NCI-H1694 (cell line): ENCODE measurements at regions not wholly inside any gene's neighbourhood (a gene's known extent, or its start where the extent isn't known, plus 50 kb on each side); places are given as distances from the start of the nearest gene placed in this dataset.
"Not testable (repeated sequence)": the region's sequence is repeated elsewhere in the genome, so short reads cannot be mapped to it uniquely, and the experiment has no call there.

Experiments used
- DNase-seq: peaks from one replicate; lab custom pipeline; 2025; lab: John Stamatoyannopoulos, UW

DNA sequence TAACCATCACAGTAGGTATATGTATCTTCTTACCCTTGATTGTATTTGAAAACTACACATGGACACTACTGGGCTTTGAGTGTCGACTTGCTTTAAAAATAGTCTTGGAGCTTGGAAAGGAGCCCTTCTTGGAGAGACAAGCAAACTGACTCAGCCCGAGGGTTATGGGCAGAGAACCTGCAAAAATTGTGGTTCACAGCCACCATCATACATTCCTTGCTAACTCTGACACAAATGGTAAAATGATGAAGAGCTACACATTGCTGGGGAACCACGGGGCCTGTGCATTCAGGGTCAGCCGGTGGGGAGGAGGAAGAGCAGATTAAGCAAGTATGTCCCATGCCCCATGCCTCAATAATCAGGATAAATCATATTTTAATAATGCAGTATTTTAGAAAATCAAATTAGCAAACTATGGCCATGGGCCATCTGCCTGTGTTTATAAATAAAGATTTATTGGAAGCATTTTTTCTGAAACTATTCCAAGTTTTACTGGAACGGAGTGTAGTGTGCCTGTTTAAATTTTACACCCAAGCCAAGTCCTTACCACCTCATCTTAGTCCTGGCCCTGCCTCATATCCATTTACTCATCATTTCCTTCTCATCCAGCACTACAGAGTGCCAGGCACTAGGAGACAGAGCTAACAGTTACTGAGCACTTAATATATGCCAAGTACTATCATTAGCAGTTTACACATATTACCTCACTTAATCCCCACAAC is 195.7 kb downstream of the PALM2AKAP2 start:
- DNase-seq = no peak

DNA sequence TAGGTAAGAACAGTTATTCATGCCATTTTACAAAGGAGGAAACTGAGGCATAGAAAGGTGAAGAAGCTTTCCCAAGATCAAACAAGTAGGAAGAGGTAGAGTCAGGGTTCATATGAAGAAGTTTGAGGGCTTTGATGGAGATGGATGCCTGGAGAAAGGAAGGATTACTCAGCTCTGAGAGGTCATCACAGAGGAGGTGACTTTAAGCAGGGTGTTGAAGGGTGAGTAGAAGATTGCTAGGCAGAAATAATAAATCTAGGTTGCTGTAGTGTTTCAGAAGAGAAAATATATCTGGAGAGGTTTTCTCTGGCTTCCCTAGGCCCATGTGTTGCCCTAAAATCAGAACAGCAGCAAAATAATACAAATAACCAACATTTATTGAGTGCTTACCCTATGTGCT is 196.3 kb downstream of the PALM2AKAP2 start:
- DNase-seq = no peak

DNA sequence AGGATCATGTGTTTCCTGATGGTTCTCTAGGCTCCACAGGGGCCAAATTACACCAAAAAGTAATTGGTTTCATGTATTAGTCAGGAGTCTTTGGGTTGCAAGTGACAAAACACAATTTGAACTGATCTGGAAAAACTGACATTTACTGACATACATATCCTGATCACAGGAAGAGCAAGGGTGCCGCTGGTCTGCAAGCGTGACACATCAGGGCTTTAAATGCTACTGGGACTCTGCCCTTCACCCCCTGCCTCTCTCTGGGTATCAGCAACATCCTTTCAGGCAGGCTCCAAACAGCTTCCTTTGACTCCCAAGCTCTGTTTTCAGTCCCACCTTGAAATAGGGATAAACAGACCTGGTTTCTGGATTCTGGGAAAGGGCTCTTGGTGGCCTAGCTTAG is 197.5 kb downstream of the PALM2AKAP2 start:
- no peak for DNase-seq

DNA sequence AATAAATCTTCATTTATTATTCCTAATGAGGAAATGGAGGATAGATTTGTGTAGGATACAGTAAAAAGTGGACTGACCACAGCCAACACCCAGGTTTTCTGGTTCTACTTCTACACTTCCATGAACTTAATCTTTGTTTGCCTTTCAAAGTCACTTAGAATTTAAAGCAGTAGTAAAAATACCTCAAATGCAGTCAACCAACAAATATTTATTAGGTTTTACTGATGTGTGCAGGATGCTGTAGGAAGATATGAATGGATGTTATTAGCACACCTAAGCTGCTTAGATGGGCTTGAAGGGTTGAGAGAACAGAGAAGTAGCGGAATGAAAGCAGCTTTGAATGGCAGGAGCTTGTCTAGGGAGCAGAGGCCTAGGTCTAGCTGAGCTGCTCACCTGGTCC is 201.1 kb downstream of the PALM2AKAP2 start:
- DNase-seq = no peak

DNA sequence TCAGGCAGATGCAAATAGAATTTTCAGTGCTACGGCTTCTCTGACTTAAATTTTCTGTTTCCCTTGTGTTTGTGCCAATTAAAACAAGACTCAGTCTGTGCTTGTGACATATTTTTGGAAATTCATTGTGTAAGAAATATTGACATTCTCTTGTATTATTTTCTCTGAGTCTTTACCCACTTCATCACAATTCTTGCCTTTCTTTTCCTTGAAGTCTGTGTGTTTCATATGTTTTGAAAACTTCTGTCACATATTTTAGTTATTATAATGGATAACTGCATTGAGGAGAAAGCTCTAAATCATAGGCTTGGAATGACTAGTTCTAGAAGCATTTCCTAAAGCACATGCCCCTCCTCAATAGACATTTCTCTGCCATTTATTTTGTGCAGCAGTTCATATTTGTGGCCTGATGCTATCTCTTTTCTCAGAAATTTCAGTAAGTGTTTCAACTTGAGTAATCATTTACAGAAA is 206.6 kb downstream of the PALM2AKAP2 start:
- DNase-seq = no peak

DNA sequence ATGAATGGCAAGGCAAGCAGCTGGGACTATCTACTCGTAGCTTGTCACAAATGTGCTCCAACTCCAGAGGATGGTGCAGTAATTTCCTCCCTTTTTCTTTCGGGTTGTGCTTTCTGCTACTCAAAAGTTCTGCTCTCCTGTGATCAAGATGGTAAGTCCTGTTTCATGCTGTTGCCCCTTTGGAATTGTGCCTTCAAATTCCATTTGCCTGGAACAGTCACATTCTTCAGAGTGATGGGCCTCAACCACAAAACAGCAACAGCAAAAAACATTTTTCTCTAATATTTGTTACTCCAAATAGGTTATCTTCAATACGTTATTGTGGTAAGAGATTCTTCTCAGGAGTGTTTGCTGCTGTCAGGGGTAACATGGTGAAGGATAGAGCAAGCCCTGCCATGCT is 209.3 kb downstream of the PALM2AKAP2 start:
- DNase-seq = no peak

DNA sequence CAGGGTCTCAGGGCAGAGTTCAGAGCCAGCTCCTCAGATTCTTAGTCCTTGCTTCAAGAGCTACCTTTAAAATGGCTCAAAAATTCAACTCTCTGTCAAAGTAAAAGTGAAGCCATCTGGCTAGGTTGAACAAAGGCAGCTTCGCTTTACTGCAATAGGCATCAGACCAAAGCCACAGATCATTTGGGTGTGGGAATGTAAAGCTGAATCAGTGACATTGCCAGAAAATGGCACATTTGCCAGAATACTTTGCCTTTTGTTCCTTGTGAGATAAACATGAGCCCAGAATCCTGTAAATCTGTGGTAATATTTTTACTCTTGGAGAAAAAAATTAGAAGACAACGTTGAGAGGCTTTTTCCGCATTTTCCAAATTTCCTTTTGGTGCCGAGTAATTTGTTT is 210.5 kb downstream of the PALM2AKAP2 start:
- DNase-seq = no peak

DNA sequence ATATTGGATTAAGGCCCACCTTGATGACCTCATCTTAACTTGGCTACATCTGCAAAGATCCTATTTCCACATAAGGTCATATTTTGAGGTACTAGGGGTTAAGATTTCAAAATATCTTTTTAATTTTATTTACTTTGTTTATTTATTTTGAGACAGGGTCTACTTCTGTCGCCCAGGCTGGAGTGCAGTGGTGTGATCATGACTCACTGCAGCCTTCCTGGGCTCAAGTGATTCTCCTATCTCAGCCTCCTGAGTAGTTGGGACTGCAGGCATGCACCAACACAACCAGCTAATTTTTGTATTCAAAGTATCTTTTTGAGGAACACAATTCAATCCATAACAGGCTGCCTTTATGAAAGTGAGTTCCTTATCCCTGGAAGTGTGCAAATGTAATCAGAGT is 212.3 kb downstream of the PALM2AKAP2 start:
- DNase-seq = no peak

DNA sequence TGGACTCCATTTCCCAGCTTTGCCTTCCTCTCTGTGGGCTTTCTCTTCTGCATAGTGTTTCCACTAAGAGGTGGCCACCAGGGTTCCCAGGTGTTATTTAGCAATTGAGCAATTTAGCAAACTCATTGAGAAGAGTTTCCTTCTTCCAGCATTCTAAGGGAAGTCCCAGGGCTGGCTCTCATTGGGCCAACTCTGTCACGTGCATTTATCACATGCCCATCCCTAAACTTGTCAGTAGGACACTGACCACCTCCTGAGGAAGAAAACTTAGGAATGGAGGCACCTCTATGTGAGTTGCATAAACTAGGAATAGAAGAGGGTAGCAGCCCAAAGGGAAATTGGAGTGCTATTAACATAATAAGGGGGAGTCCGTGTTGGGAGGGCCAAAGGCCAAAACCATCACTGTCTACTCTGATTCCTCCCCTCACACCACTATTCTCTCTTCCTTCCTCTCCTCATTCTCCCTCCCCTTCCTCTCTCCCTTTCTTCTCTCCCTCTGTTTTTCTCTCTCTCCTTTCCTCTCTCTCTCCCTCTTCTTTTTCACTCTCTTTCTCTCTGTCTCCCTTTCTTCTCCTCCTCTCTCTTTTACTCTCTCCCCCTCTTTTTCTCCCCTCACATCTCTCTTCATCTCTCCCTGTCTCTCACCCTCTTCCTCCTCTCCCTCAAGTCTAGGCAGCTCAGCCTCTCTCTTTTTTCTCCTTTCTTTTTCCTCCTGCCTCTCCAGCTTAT is 213.4 kb downstream of the PALM2AKAP2 start:
- DNase-seq = no peak

DNA sequence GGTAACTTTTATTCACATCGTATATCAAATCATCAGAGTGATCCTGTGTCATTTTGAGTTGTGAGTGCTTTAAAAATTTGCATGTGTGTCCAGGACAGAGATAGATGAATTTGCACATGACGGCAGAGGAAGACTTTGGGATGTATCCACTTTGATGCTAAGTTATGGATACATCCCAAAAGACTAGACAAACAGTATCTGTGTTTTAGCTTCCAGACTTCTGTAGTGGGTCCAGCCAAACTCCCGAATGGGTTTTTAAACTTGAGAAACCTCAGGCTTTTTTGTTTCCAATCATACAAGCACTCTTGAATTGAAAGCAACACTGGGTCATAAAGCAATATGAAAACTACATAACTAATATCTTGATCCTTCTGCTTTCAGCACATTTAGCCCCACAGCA is 213.8 kb downstream of the C9orf152 start:
- DNase-seq = no peak

DNA sequence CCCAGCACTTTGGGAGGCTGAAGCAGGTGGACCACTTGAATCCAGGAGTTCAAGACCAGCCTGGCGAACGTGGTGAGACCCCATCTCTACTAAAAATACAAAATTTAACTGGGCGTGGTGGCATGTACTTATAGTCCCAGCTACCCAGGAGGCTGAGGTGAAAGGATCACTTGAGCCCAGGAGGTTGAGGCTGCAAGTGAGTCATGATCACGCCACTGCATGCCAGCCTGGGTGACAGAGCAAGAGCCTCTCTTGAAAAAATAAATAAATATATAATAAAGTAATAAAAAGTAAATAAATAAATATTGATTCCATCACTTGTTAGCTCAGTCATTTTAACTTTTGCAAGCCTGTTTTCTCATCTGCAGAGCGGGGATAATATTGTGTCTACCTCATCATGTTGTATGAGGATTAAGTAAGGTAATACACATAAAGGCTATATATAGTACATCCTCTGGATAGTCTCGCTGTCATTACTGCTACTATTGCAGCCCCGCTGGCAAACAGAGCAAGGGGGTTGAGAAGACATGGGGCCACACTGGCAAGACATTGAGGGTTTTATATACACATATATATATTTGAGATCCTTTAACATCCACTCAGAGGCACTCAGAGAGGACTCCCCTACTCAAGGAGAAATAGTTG is 210.9 kb downstream of the C9orf152 start:
- DNase-seq = no peak

DNA sequence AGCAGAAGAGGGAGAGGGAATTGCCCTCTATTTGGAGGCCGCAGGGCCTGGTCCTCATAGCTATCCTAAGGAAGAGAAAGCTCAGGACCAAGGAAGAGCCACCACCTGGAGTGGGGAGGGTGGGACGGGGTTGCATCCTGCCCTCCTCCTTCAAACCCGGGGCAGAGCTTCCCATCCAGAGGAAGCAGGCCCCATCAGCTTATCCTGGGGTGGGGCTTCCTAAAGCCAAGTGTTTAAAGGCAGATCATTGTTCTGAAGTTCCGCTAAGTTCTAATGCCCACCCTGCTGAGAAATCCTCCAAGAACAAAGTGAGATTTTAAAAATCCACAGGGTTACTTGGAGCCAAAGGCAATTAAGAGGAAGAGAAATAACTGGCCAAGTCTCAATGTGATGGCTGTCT is 210.3 kb downstream of the C9orf152 start:
- DNase-seq = no peak

DNA sequence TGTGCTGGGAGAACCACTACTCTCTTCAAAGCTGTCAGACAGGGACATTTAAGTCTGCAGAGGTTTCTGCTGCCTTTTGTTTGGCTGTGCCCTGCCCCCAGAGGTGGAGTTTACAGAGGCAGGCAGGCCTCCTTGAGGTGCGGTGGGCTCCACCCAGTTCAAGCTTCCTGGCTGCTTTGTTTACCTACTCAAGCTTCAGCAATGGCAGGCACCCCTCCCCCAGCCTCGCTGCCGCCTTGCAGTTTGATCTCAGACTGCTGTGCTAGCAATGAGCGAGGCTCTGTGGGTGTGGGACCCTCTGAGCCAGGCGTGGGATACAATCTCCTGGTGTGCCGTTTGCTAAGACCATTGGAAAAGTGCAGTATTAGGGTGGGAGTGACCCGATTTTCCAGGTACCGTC is 202.4 kb downstream of the C9orf152 start:
- not testable (repeated sequence) for DNase-seq

DNA sequence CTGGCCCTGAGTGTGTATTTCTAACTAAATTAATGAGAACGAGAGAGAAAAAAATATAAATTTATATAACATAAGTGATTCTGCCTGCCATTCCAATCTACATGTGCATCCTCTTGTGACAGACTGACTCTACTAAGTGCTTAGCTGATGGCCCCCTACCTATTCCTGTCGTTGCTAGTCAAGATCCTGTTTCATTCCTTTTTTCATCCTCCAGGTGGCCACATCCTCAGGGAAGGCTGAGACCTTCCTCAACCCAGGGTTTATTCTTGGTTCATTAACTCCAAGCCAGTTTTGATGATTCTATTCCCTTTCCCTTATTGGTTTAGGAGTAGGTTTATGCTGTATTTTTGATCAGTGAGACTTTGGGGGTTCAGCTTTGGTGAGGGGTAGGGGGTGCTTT is 201.3 kb downstream of the C9orf152 start:
- no peak for DNase-seq

DNA sequence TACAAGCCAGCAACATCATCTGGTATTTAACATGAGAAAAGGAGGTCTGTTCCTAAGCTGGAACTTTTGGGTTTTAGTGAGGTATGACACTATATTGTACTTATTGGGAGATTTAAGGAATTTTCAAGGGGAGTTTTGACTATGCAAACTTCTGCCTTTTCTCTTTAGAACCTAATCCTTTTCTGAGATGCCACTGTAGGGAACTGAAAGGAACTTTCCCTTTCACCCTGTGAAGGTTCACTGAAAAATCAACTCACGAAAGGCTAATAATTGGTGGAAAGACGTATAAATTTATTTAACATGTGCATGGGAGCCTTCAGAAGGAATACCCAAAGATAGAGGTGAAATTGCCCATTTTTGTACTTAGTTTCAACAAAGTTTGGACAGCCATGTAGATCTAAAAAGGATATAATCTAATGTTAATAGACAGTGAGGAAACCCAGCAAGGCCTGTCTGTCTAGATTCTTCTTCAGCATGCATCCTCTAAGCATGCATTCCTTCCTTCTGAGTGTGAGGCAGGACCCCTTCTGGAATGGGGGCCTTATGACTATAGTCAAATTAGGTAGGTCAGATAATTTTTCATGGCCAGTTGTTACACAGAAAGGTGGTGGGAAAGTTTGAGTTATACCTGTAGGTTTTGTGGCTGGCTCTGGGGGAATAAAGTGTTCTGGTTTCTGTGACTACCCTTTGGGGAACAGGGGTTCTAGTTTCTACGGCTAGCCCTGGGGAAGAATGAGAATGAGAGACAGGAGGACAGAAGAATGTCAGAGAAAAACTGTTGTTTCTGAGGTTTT is 200.3 kb downstream of the C9orf152 start:
- no peak for DNase-seq

DNA sequence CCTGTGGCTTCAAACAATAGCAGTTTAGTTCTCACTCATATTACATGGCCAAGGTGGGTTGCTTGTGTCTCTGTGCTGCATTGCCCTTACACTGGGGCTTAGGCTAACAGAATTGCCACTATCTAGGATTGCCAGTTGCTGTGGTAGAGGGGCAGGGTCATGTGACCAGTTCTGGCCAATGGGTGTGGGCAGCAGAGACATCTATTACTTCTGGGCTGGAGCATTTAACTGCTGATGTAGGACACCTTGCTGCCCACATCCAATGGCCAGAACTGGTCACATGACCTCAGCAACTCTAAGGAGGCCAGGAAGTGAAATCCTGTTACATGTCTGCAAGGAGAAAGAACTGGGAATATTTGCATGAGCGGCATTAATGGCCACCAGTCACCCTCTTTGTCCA is 199.3 kb downstream of the C9orf152 start:
- no peak for DNase-seq

DNA sequence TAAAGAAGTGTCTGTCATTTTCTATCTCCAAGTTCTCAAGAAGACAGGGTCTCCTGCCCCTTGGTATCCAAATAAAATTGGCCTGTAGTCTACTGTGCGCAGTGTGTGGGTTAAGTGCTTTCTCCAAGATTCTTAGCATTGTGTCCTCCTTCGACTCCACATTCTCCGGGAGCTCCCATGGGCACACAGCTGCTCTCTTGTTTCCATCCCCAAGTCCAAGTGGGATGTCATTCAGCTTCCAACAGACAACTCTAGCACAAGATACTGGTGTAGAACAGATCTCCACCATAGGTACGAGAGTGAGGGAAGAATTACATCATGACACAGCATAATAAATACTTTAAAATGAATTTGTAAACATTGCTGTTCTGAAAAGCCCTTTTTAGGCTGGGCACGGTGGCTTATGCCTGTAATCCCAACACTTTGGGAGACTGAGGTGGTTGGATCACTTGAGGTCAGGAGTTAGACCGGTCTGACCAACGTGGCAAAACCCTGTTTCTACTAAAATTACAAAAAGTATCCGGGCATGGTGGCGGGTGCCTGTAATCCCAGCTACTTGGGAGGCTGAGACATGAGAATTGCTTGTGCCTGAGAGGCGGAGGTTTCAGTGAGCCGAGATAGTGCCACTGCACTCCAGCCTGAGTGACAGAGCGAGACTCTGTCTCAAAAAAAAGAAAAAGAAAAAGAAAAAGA is 196.2 kb downstream of the C9orf152 start:
- DNase-seq = no peak

DNA sequence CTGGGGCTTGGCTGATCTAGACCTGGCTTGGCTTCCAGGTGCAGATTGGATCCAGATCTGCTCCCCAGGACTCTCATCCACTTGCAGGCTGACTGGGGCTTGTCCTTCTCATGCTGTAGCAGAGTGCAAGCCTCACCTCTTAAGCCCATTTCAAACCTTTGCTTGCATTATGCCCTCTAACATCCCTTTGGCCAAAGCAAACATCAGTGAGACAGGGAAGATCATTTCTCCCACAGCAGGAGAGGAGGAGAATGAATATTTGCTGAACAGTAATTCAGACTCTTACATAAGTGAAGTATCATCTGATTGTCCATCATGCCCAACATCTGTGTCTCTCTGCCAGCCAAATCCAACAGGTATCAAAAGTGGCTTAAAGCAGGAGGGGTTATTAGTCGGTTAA is 194.9 kb downstream of the C9orf152 start:
- no peak for DNase-seq

DNA sequence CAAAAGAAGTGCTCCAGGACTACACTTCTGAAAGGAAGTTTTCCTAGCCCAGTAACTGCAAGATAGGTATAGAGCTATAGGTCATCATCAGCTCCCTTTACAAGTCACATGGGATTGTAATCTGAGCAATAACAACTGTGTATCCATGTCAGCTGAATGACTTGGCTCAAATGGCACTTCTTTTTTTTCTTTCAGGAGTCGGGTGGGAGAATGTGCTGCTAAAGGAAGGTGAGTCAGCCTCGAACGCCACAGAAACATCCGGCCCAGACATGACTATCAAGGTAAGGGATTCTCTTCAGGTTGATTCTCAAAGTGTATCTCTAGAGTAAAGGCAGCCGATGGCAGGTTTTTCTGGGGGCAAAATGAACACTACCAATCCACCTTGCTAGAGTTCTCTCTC is 192.2 kb downstream of the C9orf152 start:
- no peak for DNase-seq

DNA sequence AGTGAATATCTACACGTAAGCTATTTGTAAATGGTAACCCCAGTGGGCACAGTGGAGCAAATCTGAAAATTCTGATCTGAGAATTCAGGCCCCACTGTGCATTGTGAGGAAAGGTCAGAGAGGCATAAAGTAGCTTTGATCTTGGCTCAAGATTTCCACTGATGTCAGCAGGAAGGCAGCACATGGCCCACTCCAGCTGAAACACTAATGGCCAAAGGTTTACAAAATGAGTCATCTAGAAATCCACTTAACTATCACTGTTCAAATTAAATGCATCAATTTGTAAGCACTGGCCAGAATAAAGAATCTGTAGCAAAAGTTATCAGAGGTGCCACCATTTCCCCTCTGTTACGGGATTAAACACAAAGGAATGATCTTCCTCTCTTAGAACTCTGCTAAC is 191.6 kb downstream of the C9orf152 start:
- DNase-seq = no peak

DNA sequence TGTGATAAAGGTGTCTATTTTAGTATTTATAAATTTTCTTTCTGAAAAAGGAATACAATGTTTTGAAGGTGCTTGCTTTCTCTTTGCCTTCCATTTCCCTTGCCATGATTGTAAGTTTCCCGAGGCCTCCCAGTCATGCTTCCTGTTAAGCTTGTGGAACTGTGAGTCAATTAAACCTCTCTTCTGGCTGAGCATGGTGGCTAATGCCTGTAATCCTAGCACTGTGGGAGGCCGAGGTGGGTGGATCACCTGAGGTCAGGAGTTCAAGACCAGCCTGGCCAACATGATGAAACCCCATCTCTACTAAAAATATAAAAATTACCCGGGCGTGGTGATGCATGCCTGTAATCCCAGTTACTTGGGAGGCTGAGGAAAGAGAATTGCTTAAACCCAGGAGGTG is 187.7 kb downstream of the C9orf152 start:
- DNase-seq = not testable (repeated sequence)

DNA sequence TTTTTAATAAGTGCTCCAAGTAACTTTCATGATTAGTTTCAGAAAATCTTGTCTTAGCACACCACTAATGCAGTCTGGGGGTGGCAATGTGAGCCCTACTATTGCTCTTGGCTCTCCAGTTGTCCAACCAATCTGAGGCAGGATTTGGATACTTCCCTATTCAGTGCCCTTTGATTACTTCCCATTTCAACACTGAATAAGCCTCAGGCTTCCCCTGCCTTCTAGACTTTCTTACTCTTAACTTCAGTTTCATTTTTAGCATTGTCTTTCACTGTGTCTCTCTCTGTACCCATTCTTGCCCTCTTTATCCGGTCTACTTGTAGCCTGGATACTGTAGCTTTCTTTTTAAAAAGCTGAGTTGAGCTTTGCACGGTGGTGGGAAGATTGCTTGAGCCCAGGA is 186.1 kb downstream of the C9orf152 start:
- no peak for DNase-seq
